HL-60 (cell line): ENCODE measurements at regions not wholly inside any gene's neighbourhood (a gene's known extent, or its start where the extent isn't known, plus 50 kb on each side); places are given as distances from the start of the nearest gene placed in this dataset.

Source experiments
- CTCF ChIP-seq: IDR thresholded peaks from one replicate; pipeline ENCODE4 v1.5.1; 2011; ENCODE audit warnings: low read length, control low read depth, inconsistent platforms; ENCODE audit not compliant: insufficient read depth
- POLR2AphosphoS5 ChIP-seq: IDR thresholded peaks from 2 replicates; pipeline ENCODE4 v1.6.1; 2012; ENCODE audit warnings: low read depth

GRCh38 chr18:24741965-24742724 is 281.7 kb downstream of the HRH4 start:
- TF ChIP-seq CTCF (no peak), POLR2AphosphoS5 (no peak)
